ENCODE measurements at regions not wholly inside any gene's neighbourhood (a gene's known extent, or its start where the extent isn't known, plus 50 kb on each side); places are given as distances from the start of the nearest gene placed in this dataset.

DNA sequence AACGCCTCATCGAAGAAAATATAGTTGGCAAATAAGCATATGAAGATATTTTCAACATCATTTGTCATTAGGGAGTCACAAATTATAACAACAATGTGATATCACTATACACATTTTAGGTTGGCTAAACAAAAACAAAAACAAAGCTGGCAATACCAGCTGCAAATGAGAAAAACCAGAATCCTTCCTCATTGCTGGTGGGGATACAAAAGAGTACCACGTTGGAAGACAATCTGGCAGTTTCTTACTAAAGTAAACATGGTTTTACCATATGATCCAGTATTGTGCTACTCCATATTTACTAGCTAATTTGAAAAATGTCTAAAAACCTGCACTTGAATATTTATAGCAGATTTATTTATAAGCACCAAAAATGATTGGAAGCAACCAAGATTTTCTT lies 1204.1 kb downstream of the MRPL39 start:
- no peak for TF ChIP-seq POLR2A (IDR thresholded peaks at IDR 0.05; ENCODE audit: control extremely low read depth in 1 of 2, low read depth in 2 of 2, low read length in 2 of 2)
- TF ChIP-seq, protein P1, sequence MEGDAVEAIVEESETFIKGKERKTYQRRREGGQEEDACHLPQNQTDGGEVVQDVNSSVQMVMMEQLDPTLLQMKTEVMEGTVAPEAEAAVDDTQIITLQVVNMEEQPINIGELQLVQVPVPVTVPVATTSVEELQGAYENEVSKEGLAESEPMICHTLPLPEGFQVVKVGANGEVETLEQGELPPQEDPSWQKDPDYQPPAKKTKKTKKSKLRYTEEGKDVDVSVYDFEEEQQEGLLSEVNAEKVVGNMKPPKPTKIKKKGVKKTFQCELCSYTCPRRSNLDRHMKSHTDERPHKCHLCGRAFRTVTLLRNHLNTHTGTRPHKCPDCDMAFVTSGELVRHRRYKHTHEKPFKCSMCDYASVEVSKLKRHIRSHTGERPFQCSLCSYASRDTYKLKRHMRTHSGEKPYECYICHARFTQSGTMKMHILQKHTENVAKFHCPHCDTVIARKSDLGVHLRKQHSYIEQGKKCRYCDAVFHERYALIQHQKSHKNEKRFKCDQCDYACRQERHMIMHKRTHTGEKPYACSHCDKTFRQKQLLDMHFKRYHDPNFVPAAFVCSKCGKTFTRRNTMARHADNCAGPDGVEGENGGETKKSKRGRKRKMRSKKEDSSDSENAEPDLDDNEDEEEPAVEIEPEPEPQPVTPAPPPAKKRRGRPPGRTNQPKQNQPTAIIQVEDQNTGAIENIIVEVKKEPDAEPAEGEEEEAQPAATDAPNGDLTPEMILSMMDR (IDR thresholded peaks at IDR 0.05; ENCODE audit: control extremely low read depth in 1 of 3, insufficient read depth in 1 of 3, low read depth in 1 of 3, low read length in 3 of 3), result no peak
